Stimulated activated CD8-positive, alpha-beta memory T cell treated with anti-CD3 and anti-CD28 coated beads, Interleukin-15, amount 100 ng/mL, for 48 hours (primary cell): ENCODE measurements at regions not wholly inside any gene's neighbourhood (a gene's known extent, or its start where the extent isn't known, plus 50 kb on each side); places are given as distances from the start of the nearest gene placed in this dataset.

Experiments
- DNase-seq, 2 donors: peaks; one replicate each; pipeline ENCODE4 v3.0.0-alpha.2; 2020; ENCODE audit warnings: low read depth in 2 of 2

DNA sequence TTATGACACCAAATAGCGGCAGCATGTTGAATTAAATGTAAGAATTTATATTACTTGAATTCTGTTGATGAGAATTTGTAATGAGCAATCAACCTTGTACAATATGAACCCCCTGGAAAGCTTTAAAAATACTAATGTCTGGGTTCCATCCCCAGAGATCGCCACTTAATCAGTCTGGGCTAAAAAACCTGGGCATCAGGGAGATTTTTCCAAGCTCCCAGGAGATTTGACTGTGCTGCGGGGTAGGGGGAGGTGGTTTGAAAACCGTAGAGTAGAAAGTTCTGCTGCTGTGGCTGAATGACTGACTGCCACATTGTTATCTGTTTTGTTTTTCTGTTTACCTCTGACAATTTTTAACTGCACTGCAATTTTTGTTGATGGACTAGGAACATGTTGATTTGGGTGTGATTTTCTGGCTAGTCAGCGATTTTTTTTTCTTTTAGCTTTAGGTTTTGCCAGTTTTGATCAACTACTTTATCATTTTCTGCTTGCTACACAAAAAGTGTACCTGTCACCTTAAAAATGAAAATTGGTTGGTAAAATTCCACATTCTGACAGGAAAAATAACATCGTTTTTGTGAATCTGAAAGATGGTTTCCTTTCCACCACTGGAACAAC lies 79.3 kb downstream of the PCTP start:
- DNase-seq = no peak

DNA sequence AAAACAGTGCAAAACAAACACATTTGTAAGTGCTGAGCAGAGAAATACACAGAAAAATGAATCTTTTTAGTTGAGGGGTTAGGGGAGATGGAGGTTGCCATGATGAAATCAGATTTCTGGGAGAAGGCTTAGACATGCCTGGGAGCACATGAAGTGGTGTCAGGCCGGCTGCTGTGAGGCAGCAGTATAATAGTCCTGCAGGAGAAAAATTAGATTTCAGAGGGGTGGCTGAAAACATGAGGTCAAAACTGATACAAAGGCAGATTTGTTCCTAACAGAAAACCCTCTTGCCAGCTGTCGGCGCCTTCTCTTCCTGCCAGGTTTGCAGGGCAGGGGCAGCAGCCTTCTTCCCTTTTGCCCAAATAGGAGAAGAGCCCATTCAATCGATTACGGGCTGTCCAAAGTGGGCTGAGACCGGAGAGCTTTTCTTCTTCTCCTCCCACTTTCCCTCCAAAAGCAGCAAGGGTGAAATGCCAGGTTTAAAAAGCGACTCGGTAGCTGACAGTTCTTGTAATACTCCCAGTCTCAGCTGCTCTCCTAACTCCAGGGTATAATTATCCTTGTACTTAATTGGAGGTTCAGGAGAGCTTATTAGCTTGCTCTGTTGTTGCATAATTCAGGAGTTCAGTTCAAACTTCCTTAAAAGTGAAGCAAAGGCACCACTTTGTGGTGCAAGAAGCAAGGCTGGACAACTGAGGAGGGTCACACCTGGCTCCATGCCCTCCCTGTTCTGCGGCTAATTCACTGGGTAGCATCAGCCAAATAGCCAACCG lies 80.0 kb downstream of the PCTP start:
- DNase-seq = no peak

DNA sequence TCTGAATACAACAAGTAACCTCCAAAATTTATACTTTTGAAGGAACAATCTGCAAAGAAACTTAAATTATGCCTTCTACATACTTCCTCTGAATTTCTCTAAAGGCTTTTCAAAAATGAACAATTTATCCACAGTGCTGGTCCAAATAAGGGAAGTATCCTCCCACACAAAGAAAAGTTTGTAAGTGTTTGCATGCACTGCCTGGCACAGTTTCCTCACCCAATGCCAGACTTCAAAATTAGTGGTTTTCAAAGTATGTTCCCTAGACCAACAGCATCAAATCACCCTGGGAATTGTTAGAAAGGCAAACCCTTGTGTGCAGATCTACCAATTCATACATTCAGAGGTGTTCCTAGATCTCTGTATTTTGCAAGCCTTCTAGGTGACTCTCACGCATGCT lies 82.5 kb downstream of the PCTP start:
- DNase-seq = no peak

DNA sequence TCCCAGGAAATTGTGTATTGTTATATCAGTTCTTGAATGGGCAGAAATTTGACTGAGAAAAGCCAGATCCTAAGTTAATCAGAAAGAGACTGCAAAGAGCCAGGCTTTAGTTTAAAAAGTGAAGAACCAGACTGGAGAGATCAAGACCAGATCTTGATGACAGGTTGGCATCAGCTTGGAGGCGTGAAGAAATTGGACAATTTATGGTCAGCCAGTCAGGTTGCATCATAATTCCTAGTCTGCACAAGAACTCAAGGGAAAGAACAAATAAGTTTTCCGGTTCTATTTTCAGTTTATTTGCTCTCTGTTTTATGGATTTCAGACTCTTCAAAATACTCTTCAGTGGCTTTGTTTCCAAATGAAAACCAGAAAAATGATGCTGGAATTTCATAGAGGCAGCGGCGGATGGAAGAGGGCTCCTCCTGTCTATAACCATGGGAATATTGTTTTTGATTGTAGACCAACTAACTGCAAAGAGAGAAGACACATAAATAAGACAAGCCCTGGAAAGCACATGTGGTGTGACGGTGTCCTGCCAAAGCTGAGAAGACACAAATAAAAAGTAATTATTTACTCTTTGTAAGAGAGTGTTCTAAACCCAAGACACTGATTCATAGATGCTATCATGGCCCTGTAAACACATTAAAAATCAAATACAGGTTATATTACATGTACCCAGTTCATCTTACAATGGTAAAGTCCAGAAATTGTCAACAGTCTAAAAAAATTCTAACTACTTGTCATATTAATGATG lies 91.7 kb downstream of the PCTP start:
- DNase-seq = no peak

DNA sequence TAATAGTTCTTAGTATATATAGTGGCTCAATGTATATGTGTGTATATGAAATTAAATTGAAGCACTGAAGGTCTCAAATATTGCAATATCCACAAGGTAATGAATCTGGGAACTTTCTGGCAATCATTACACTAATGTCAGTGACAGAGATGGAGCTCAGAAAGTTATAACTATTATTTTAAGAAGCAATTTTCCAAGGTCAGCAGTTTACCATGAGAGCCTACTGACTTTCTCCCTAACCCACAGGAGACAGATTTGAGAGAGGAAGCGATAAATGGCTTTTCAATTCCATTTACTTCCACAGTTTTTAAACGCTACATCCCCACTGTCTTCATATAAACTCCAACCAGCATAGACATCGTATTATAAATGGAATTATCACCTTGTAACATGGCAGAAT lies 92.9 kb downstream of the PCTP start:
- DNase-seq = no peak

DNA sequence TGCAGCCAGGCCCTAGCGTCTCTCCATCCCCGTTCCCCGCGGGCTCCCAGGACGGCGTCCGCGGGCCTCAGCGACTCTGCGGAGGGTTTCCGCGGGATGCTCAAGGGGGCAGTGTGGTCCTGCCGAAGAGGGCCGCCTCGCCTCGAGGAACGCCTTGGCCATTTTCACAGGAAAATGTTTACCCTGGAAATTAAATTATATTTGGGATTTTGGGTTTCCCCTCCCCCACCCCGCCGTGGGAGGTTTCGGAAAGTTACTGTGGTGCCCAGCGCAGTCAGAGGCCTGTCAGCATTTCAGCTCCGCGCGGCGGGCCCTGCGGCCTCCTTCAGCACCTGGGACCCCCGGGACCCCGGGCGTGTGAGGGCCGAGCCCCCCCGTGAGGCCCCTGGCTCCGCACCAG lies 94.5 kb downstream of the PCTP start:
- peak in 1 of 2 donors; percentile 11 for DNase-seq

DNA sequence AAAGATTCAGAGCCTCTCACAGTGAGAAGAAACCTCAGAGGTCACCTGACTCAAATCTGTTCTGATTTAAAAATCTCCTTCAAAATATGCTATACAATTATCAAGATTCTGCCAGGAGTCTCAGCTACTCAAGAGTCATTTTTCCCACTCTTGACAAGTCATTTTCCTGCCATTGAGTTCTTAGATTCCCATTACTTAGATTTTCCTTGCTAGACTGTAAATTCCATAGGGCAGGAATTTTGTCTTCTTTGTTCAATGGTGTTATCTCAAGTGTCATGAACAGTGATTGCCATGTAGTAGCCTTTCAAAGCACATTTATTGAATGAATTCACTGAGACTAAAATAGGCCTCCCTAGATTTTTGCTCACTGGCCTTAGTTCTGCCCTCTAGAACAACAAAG lies 95.9 kb downstream of the PCTP start:
- DNase-seq = no peak

DNA sequence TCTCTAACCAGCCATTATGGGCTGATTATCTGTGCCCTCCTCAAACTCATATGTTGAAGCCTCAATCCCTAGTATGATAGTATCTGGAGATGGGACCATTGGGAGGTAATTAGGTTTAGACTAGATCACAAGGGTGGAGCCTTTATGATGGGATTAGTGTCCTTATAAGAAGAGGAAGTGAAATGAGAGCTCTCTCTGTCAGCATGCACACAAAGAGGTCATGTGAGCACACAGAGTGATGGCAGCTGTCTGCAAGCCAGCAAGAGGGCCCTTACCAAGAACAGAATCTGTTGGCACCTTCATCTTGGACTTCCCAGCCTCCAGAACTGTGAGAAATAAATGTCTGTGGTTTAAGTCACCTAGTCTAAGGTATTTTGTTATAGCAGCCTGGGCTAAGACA lies 101.9 kb downstream of the PCTP start:
- DNase-seq = no peak

DNA sequence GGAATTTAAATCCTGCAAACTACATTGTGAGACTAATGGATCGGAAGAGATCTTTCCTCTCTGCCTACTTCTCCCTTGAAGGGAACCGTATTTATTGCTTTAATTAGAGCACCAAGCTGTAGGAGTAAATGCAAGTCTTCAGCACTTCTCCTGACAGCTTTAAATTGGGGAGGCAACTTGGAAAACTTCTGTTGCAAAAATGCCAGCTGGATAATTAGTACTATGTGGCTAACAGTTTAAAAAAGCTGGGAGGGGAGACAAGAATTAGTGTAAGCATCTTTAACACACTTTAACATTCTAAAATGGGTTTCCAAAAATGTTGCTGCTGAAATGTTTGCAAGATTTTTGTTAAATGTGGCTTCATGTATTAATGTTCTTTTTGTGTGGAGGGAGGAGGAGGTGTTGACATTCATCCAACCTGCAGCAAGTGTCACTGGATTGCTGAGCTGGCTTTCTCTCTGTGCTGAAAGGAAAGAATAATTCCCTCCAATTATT lies 108.5 kb downstream of the PCTP start:
- no peak for DNase-seq

DNA sequence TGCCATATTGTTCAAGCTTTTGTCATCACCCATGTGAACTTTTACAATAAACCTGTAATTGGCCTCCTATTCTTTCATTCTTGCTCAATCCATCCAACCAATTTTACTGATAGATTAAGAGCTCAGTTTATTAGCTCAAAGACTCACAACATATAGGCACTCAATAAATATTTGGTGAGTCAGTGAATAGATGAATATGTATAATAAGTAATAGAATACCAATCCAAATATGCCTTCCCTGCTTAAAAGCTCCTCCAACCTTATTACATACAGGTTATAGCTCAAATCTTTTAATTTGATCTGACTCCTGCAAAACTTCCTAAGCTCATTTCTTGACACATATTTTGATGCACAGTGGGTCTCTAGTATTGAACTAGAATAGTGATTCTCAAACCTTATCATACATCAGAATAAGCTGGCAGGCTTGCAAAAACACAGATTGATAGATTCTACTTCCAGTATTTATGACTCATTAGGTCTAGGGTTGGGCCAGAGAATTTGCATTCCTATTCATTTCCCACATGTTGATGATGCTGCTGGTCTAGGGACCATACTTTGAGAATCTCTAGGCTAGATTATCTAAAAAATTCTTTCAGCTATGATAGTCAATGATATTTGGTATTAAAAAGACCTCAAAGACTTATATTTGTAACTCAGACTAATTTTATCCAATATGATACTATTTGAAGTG lies 114.4 kb downstream of the PCTP start:
- no peak for DNase-seq

DNA sequence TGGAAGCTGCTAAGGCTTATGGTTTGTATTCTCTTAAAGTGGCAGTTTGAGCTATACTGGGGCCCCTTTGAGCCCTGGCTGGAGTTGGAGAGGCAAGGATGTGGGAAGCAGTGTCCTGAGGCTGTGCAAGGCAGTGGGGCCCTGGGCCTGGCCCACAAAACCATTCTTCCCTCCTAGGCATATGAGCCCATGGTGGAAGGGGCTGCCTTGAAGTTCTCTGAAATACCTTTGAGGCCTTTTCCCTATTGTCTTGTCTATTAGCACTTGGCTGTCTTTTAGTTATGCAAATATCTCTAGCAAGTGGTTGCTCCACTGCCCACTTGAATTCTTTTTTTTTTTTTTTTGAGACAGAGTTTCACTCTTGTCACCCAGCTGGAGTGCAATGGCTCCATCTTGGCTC lies 119.2 kb downstream of the PCTP start:
- no peak for DNase-seq

DNA sequence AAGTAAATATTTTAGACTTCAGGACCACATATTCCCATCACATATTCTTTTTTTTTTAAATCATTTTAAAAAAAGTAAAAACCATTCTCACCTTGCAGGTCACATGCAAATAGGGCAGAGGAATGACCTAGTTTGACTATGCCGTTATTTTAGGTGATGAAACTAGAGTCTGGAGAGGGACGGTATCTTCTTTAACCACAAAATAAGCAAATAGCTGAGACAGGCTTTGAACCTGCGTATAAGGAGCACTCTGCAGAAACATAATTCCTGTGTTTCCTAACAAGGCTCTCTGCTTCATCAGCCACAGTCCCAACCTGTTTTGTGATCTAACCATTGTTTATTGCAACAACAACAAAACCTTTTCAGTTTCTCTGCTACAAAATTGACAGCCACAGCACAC lies 121.5 kb downstream of the PCTP start:
- no peak for DNase-seq

DNA sequence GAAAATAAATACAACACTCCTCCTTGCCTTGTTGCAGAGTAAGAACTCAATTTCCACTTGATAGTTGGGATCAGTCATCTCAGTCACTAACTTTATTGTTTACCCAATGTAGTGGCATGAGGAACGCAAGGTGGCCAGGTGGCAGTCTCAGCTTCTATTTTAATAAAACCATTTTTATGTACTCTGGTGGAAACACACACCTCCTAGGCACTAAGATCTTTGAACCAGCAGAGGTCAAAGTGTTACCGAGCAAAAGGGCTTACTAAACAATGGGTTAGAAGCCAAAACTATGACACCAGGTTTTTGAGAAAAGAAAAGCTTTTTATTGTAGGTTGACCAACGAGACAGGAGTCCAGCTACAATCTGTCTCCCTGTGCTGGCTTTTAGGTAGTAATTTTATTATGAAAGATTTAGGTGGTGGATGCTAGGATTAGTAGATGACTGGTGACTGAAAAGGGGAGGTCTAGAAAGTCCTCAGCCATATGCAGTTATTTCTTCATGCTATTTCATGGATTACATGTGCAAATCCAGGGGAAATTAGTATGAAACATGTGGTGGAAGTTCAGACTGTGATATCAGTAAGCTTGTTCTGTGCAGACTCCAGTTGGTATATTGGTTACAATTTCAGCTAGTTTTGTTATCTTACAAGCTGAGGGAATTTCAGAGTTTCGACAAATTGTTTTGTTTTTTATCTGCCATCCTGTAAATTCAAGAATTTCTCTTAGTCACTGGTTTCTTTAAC lies 122.3 kb downstream of the PCTP start:
- no peak for DNase-seq

DNA sequence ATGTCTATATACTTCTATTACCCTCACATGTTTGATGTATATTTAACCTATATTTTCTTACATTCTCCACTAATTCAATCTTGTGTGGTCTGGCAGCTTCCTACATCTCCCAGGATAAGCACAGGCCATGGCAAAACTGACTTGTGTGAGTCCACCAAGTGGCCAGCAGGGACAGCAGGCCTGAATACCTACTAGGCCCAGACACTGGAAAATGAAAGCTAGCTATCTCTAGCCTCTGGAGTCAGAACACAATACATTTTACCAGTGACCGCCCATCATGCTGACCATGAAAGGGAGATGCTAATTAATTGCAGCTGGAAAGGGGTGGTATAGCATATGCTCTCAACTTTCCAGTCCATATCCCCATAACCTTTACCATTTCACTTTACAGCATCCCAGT lies 132.3 kb downstream of the PCTP start:
- no peak for DNase-seq

DNA sequence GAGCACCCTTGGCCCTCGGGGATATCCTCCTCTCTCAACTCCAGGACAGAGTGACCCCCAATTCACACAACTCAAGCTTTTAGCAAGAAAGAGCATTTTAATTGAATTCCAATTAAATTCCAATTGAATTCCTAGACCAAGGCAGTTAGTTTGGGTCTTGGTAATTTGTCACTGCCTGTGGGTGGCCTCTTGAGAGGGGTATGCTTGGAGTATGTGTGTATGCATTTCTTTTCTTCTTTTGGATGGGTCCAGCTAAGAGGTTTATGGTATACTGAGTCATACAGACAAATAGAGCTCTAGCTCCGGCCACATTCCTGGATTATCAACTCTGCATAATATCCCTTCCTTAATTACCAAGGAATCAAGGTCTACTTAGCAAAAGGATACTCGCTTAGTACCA lies 136.7 kb downstream of the PCTP start:
- no peak for DNase-seq

DNA sequence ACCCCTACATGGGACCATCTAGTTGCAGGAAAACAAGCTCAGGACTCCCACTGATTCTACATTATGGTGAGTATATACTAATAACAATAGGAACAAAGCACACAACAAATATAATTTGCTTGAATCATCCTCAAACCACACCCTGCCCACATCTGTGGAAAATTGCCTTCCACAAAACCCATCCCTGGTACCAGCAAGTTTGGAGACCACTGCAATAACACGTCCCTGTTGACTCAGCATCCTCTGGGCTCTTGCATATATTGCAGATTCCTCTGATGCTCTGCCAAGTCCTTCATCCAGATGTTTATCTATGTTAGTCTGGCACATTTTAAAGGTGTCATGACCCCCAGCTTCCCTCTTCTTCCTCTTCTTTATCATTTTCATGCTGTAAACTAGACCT lies 138.4 kb downstream of the PCTP start:
- no peak for DNase-seq

DNA sequence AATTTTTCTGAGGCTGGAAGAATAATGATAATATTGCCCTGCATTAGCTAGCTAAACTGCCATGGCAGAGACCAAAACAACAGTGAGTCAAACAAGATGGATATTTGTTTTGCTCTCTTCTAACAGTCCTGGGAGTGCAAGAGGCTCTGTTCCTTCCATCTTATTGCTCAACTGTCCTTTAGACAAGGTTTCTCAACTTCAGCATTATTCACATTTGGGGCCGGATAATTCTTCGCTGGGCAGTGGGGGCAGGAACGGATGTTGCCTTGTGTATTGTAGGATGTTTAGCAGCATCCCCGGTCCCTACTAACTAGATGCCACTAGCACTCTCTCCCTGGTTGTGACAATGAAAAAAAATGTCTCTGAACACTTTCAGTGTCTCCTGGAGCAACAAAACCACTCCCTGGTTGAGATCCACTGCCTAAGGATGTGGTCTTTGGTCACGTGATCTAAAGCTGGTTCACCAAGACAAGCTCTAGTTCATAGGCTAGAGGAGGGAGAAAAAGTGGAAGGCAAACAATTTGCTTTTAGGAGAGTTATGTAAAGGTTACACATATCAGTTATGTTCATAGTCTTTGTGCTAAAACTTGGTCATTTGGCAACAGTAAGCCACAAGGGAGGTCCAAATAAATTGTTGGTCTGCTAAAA lies 144.4 kb downstream of the PCTP start:
- no peak for DNase-seq

DNA sequence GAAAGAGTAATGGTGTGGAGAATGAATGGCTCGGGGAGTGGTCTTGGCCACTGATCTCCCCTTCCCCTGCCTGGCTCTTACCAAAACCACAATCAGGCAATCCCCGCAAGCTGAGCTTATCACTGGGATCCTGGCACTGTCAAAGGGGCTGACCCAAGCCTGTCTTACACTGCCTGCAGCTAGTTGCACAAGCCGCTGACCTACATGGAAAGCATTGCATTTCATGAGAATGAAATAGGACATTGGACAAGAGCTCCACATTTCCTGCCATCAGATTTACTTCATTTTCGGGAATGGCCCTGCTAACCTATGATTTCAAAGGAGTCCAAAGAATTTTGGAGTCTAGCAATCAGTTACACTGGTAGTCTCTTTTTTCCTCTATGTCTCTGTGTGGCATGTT lies 146.4 kb downstream of the PCTP start:
- DNase-seq = no peak

DNA sequence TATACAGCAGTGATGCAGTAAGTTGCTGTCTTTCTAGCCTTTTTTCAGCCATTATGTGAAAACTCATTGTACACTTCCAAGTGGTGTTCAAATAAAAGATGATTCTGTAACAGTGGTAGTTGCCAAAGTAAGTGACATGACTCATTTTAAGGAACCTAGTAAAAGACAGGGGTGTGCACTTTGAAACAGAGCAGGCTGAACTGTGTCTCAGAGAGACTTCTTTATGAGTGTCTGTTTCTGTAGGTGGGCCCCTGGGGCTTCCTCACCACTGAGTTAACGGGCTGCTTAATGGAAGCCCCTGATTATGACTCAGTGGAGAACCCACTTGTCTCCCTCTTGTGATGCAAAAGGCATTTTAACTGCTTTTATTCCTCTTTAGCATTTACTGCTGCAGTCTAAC lies 147.3 kb downstream of the PCTP start:
- no peak for DNase-seq

DNA sequence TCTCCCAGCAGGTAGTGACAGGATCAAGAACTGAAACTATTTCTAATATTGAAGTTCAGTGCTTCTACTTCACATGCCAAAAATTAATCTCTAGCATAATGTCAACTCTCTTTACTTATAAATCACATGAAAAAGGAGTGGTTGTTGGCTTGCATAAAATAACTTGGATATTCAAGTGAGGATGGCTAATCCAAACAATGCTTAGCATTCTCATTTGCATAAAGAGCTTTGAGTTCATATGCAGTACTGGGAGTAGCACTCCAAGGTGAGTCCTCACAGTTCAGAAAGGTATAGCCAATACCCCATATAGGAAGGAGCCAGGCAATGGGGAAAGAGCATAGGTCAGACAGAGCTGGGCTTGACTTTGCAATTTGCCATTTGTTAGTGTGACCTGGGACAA lies 149.3 kb downstream of the PCTP start:
- no peak for DNase-seq

DNA sequence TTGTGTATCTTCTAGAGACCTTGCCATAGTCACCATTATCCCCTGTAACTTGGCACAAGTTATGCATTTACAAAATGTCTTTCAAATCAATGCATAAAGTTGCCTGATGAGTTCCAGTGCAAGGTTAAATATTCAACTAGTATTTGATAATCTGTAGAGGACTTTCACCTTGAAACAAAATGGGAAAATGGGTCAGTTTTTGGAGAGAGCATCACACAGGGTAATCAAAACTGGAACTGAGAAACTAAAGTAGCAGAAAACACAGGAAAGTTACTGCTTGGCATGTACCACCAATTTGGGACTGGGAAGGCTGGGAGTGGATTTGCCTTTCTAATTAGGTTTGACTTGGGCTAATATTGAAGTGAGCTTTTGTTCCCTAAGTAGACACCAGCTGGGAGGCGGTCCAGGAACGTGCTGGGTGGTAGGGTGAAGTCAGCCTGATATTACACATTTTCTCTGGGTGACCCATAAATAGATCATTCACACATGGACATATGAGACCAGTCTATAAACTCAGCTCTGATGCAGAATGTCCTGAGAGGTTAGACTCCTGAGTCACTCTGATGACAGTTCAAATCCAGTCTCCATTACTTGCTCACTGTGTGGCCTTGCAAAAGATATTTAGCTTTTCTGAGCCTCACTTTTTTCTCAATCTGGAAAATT lies 152.3 kb downstream of the PCTP start:
- DNase-seq = no peak
